Cerebellar cortex (tissue), 1 donor: ENCODE measurements at regions not wholly inside any gene's neighbourhood (a gene's known extent, or its start where the extent isn't known, plus 50 kb on each side); places are given as distances from the start of the nearest gene placed in this dataset.
"Not testable (repeated sequence)": the region's sequence is repeated elsewhere in the genome, so short reads cannot be mapped to it uniquely, and the experiment has no call there.

Experiments
- DNase-seq: peaks from one replicate; pipeline ENCODE4 v3.0.0-alpha.2; 2015; ENCODE audit warnings: low spot score

- no peak for DNase-seq
These were observed 251.7 kb upstream of the GNPDA2 start for GRCh38 chr4:44978020-44978419.

- DNase-seq, result no peak
These were observed 239.2 kb upstream of the GNPDA2 start for GRCh38 chr4:44965435-44966095.

GRCh38 chr4:44964086-44964485, 237.7 kb upstream of the GNPDA2 start:
- not testable (repeated sequence) for DNase-seq

DNA sequence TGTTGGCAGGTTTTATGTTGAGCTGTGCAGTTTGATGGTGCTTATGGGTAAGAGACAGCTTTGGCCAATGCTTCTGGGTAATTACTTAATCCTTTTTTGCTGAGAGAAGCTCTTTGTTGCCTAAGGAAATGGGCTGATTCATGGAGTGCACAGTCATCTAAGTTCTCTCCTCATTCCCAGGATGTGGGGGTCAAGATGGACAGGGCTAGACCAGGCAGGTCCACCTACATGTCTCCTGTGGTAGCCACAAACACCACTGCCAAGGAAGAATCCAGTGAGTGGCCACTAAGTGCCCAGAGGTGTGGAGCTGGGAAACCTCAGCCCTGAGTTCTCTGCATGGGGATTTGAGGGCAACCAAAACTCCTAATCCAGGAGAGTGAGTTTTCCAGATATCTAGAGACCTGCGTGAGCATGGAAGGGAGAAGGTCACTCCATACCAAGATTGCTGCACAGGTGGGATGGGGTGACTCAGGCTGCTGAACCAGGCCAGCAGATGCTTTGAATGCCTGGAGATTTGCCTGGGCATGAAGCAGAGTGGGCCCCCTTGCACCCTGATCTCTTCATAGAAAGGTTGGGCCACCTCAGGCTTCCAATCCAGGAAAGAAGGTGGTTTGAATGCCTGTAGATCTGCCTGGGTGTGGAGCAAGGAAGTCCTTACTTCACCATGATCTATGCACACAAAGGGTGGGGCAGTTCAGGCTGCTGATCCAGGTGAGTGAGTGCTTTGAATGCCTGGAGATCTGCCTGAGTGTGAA, 234.8 kb upstream of the GNPDA2 start:
- no peak for DNase-seq

DNA sequence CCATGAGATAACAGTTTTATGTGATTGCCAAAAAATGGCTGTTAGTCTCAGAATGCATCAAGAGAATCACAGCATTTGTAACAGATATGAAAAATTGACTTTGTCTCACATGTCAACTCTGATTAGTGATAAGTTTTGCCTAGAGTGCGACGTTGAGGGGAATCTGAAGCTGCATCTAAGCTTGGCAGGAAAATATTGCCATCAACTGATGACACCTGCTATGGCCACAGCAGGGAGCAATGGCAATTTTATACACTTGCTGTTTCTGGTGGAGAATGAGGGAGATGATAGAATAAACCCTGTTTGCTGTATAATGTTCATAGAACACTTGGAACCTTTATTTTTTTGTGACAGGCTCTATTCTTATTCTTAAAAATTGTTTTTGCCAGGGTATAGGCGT, 205.4 kb upstream of the GNPDA2 start:
- no peak for DNase-seq

DNA sequence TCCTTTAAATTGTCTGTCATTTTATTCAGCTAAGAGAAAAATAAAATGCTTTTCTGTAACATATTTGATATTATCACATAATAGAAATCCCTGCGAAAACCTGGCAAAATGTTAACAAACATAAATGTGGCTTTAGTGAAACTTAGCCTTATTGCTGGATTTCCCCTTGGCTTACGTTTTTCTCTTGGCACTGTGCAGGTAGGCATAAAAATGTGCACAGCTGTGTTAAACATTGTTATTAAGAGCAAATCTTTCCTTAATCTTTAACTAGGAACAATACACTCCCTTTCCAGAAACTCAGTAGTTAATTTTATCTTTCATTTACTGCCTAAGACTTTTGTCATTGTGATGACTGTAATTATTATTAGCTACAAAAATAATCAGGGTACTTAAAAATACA, 202.4 kb upstream of the GNPDA2 start:
- DNase-seq, result no peak

DNA sequence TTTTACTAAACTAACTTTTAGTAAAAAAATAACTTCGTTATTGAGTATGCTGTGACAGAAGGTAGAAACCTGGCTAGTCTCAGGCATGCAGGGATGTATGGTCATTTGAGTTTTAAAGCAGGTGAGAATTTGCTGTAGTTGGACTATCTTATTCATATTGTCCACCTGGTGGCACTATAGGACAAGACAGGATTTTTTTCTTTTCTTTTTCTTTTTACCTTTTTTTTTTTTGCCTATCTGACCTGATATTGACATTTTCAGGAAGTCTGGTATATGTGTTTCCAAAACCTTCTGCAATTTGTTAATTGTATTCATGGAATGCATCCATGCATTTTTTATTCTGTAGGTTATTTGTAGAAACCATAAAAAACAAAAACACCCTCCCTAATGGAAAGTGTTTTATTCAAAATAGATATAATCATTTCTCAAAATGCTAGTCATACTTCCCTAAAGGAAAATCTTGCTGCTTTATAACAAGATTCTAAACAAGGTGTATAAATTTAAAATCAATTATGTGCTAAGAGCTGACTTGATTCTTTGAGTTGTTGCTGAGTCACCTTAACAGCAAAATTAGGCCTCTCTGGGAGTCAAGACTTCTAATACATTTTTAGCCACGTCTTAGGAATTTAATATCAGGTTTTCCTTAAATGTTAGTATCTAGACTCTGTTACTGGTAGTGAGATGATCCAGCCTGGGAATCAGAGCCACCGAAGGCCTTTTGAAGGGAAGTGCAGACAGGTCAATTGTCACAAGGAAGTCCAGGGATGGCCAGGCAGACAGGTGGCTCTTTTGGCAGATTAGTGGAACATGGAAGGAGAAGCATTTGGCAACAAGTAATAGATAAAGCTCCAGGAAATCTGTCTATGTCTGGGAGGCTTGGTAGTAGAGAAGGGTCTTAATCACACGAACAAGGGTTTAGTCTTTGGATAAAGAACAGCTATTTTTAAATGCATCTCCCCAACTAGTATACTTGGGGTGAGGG, 201.3 kb upstream of the GNPDA2 start:
- peak; percentile 83 for DNase-seq

GRCh38 chr4:44916411-44916810, 190.1 kb upstream of the GNPDA2 start:
- DNase-seq, result no peak

- DNase-seq, result no peak
These were observed 188.4 kb upstream of the GNPDA2 start for GRCh38 chr4:44914748-44915147.

- DNase-seq, result no peak
These were observed 187.9 kb upstream of the GNPDA2 start for GRCh38 chr4:44914223-44914622.

DNA sequence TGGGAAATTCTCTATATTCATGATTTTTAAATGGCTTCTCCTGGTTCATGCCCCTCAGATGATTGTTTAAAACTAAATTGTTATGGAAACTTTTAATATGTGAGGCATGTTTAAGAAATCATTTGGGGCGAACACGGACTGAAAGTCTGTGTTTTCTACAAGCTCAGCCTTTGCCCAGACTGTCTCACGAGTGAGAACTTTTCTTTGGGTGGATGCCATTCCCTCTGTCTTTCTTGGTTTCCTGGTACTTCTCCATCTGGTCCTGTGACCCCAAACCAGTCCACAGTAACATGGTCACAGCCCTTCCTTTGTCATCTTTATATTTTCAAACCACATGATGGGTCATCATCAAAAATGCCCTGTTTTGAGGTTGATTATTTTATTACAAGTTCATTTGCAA, 186.6 kb upstream of the GNPDA2 start:
- DNase-seq, result no peak

GRCh38 chr4:44908565-44908964, 182.2 kb upstream of the GNPDA2 start:
- no peak for DNase-seq

DNA sequence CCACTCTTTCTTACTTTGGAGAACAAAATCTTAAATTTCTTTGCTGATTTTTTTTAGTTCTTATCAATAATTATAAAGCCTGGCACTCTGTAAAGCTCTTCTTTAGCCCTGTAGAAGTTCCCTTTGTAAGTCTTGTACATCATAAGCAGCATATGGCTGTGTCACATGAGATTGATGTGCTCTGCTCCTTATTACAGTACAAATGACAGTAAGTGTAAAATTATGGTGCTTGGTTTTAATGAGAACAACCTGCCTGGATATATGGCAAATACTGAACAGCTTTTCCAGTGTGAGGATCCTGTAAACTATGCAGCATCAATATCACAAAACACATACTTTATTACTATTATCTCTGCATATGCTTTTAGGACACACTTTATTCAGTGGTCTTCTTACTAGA, 145.9 kb upstream of the GNPDA2 start:
- DNase-seq, result no peak

GRCh38 chr4:44871133-44871532, 144.8 kb upstream of the GNPDA2 start:
- DNase-seq, result no peak

- no peak for DNase-seq
These were observed 143.6 kb upstream of the GNPDA2 start for GRCh38 chr4:44869985-44870384.

DNA sequence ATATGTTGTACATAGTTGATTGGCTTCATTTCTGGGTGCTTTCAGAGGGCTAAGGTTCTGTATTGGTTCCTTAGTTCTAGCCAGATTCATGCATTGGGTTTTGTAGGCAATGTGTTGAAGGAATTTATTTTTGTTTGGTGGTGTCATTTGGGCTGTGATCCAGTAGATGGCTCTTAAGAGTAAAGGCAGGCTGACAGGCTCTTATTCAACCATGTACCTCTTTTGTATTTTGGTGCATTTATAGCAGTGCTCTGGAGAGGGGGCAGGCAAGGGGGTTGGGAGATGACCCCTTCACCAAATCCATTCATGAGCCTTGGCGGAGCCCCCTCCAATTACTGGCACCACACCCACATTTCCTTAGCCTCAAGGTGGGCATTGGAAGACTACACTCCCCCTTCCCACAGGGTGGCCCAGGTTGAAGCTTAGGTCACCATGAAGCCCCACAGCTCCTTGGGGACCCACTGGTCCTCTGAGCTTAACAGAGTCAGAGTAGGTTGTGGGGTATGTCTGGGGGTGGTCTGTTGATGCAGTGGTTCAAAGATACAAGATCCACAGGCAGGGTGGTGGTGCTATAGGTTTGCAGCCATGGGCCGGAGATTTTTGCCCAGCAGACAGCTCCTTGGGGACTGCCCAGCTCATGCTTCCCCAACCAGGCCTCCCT, 143.0 kb upstream of the GNPDA2 start:
- DNase-seq, result no peak

DNA sequence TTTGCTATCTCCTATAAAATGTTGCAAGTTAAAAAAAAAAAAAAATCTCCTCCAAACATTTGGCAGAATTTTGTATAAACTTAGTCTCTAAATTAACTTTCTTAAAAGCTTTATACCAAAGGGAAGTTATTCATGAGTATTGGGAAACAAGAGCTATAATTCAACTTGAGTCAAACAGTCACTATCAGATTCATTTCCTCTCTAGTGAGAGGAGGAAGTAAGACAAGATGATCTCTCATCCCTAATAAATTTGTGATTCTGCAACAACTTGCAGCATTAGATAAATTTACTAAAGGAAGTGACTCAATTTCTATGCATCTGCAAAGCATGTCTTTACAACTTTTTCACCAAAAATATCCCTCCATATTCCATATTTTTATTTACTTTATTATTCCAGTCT, 135.4 kb upstream of the GNPDA2 start:
- no peak for DNase-seq

GRCh38 chr4:44859477-44859876, 133.1 kb upstream of the GNPDA2 start:
- DNase-seq, result no peak

- no peak for DNase-seq
These were observed 122.1 kb upstream of the GNPDA2 start for GRCh38 chr4:44848466-44848865.

- no peak for DNase-seq
These were observed 119.6 kb upstream of the GNPDA2 start for GRCh38 chr4:44845993-44846392.

DNA sequence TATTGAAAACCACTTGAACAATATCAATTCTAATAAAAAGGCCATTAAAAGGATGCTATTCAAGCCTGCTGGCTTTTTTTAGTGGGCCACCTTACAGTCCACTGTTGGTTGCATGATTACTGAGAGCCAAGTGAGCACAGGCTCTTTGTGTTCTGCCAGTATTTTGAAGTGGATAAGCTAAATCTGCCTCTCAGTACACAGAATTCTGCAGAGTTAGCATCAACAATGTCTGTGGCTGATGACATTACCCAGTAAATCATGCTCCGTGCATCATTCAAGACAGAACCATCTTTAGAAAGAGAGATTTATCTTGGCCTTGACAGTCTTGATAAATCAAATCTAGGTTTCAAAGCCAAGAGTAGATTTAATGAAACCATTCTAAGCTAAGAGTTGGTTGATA, 119.0 kb upstream of the GNPDA2 start:
- DNase-seq, result no peak

GRCh38 chr4:44842531-44842930, 116.2 kb upstream of the GNPDA2 start:
- DNase-seq, result no peak
